ENCODE measurements at regions not wholly inside any gene's neighbourhood (a gene's known extent, or its start where the extent isn't known, plus 50 kb on each side); places are given as distances from the start of the nearest gene placed in this dataset.

GRCh38 chr12:66863276-66863675 lies 184.4 kb upstream of the GRIP1 start:
- TF ChIP-seq, protein P1, sequence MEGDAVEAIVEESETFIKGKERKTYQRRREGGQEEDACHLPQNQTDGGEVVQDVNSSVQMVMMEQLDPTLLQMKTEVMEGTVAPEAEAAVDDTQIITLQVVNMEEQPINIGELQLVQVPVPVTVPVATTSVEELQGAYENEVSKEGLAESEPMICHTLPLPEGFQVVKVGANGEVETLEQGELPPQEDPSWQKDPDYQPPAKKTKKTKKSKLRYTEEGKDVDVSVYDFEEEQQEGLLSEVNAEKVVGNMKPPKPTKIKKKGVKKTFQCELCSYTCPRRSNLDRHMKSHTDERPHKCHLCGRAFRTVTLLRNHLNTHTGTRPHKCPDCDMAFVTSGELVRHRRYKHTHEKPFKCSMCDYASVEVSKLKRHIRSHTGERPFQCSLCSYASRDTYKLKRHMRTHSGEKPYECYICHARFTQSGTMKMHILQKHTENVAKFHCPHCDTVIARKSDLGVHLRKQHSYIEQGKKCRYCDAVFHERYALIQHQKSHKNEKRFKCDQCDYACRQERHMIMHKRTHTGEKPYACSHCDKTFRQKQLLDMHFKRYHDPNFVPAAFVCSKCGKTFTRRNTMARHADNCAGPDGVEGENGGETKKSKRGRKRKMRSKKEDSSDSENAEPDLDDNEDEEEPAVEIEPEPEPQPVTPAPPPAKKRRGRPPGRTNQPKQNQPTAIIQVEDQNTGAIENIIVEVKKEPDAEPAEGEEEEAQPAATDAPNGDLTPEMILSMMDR (IDR thresholded peaks at IDR 0.05) = no peak
- TF ChIP-seq SP1 (CRISPR knock-in tag; conservative IDR thresholded peaks at IDR 0.05) (no peak), ETV6 (CRISPR knock-in tag; IDR thresholded peaks at IDR 0.05) (no peak), RORB (CRISPR knock-in tag; IDR thresholded peaks at IDR 0.05) (no peak), SOX15 (CRISPR knock-in tag; IDR thresholded peaks at IDR 0.05) (no peak), ELF4 (CRISPR knock-in tag; IDR thresholded peaks at IDR 0.05; ENCODE audit: low read depth) (no peak)
- TF ChIP-seq, protein P2, sequence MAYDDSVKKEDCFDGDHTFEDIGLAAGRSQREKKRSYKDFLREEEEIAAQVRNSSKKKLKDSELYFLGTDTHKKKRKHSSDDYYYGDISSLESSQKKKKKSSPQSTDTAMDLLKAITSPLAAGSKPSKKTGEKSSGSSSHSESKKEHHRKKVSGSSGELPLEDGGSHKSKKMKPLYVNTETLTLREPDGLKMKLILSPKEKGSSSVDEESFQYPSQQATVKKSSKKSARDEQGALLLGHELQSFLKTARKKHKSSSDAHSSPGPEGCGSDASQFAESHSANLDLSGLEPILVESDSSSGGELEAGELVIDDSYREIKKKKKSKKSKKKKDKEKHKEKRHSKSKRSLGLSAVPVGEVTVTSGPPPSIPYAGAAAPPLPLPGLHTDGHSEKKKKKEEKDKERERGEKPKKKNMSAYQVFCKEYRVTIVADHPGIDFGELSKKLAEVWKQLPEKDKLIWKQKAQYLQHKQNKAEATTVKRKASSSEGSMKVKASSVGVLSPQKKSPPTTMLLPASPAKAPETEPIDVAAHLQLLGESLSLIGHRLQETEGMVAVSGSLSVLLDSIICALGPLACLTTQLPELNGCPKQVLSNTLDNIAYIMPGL (CRISPR knock-in tag; IDR thresholded peaks at IDR 0.05) = no peak
